Endothelial cell of umbilical vein (primary cell): ENCODE measurements at regions not wholly inside any gene's neighbourhood (a gene's known extent, or its start where the extent isn't known, plus 50 kb on each side); places are given as distances from the start of the nearest gene placed in this dataset.

Experiments used
- BruUV-seq: library from RNA; stranded (reverse); fragments of 400-500 nt; replicated peaks from 2 replicates; lab custom pipeline; 2021; lab: Mats Ljungman, UMichigan
- CTCF ChIA-PET: fragments of 300-600, 350-600 bp; sonication (Branson Sonifier 250); formaldehyde crosslinking; loops from one replicate; lab custom pipeline; 2021; ENCODE audit warnings: antibody characterized with exemption, inconsistent platforms; lab: Charles Lee
- POLR2A ChIA-PET: fragments of 300-600, 350-600 bp; sonication (Branson Sonifier 250); formaldehyde crosslinking; loops from one replicate; lab custom pipeline; 2021; ENCODE audit warnings: antibody characterized with exemption, inconsistent platforms; lab: Charles Lee
- DNase-seq: peaks from one replicate; pipeline ENCODE4 v3.0.0-alpha.2; 2011; ENCODE audit warnings: low read depth, low spot score
- FAIRE-seq: peaks from 2 replicates; lab custom pipeline; 2011; peaks lifted over from hg19 to GRCh38; lab: Jason Lieb, UNC
- H2AFZ ChIP-seq: 2 replicates; pipeline ENCODE4 v1.6.0; 2012; ENCODE audit warnings: low read depth, low read length, control low read depth, inconsistent platforms
- H3K27ac ChIP-seq: 2 replicates; pipeline ENCODE4 v1.5.1; 2011; ENCODE audit warnings: low read depth, mild to moderate bottlenecking, control low read depth, low read length, moderate library complexity; ENCODE audit not compliant: insufficient read depth
- H3K27me3 ChIP-seq, 2 experiments: 2 replicates each; pipeline versions ENCODE4 v1.6.0 to v1.6.1; 2011; ENCODE audit warnings: low read length in 2 of 2, mixed read lengths in 1 of 2; ENCODE audit not compliant: control insufficient read depth in 2 of 2, insufficient read depth in 2 of 2
- H3K36me3 ChIP-seq, 2 experiments: 2 replicates in 1 of 2; 3 replicates in 1 of 2; pipeline ENCODE4 v1.5.1; 2011; ENCODE audit warnings: low read length in 2 of 2, mild to moderate bottlenecking in 1 of 2, moderate library complexity in 1 of 2; ENCODE audit not compliant: control insufficient read depth in 2 of 2, insufficient read depth in 2 of 2; ENCODE audit errors: extremely low read depth in 1 of 2
- H3K4me1 ChIP-seq: 3 replicates; pipeline ENCODE4 v1.5.1; 2011; ENCODE audit warnings: mild to moderate bottlenecking, low read length; ENCODE audit not compliant: control insufficient read depth, insufficient read depth; ENCODE audit errors: extremely low read depth
- H3K4me2 ChIP-seq: 2 replicates; pipeline ENCODE4 v1.6.1; 2011; ENCODE audit warnings: low read length, control low read depth, mixed read lengths; ENCODE audit not compliant: insufficient read depth
- H3K4me3 ChIP-seq, 3 experiments: fragments of 200-600 bp in 1 of 3; sonication (generic), shearing (Covaris generic) in 1 of 3; replicated peaks in 1 of 3; 2 replicates each; pipeline ENCODE4 v1.5.1; 2011 to 2016; ENCODE audit warnings: control low read depth in 3 of 3, low read length in 3 of 3, mild to moderate bottlenecking in 2 of 3, inconsistent platforms in 1 of 3, low read depth in 1 of 3, moderate library complexity in 1 of 3; ENCODE audit not compliant: insufficient read depth in 1 of 3
- H3K79me2 ChIP-seq: 2 replicates; pipeline ENCODE4 v1.6.0; 2012; ENCODE audit warnings: low read length, inconsistent platforms; ENCODE audit not compliant: control insufficient read depth, insufficient read depth
- H3K9ac ChIP-seq: replicated peaks from 2 replicates; pipeline ENCODE3; 2011; ENCODE audit warnings: low read length, control low read depth; ENCODE audit not compliant: insufficient read depth; ENCODE audit errors: extremely low read depth
- H3K9me1 ChIP-seq: replicated peaks from 3 replicates; pipeline ENCODE4 v1.6.0; 2011; ENCODE audit warnings: mild to moderate bottlenecking, low read length; ENCODE audit not compliant: control insufficient read depth, insufficient read depth; ENCODE audit errors: extremely low read depth
- H3K9me3 ChIP-seq: replicated peaks from 2 replicates; pipeline ENCODE4 v1.5.1; 2012; ENCODE audit warnings: low read length, inconsistent platforms; ENCODE audit not compliant: control insufficient read depth, insufficient read depth
- H4K20me1 ChIP-seq: replicated peaks from 2 replicates; pipeline ENCODE3; 2011; ENCODE audit warnings: mild to moderate bottlenecking, low read length; ENCODE audit not compliant: control insufficient read depth, insufficient read depth; ENCODE audit errors: extremely low read depth
- EZH2 ChIP-seq: IDR thresholded peaks from 2 replicates; pipeline ENCODE4 v1.6.1; 2012; ENCODE audit warnings: borderline replicate concordance, low read depth, mild to moderate bottlenecking, moderate library complexity, low read length, inconsistent platforms; ENCODE audit not compliant: severe bottlenecking
- GATA2 ChIP-seq: IDR thresholded peaks from 2 replicates; pipeline ENCODE4 v1.7.0; 2011; ENCODE audit warnings: low read depth, mild to moderate bottlenecking, moderate library complexity, mixed read lengths, low read length; ENCODE audit not compliant: insufficient read length, insufficient read depth
- JUN ChIP-seq: IDR thresholded peaks from 2 replicates; pipeline ENCODE4 v1.6.1; 2011; ENCODE audit warnings: borderline replicate concordance, low read depth; ENCODE audit not compliant: insufficient read length, insufficient read depth
- MYC ChIP-seq: IDR thresholded peaks from one replicate; pipeline ENCODE4 v1.6.1; 2011; ENCODE audit warnings: mild to moderate bottlenecking, low read depth, low read length
- POLR2A ChIP-seq: IDR thresholded peaks from 2 replicates; pipeline ENCODE4 v1.6.1; 2012; ENCODE audit warnings: low read depth, mild to moderate bottlenecking, control low read depth, low read length
- POLR2AphosphoS5 ChIP-seq: IDR thresholded peaks from 2 replicates; pipeline ENCODE4 v1.6.1; 2012; ENCODE audit warnings: low read depth, mild to moderate bottlenecking, control low read depth, low read length, moderate library complexity; ENCODE audit not compliant: insufficient read depth
- dilution Hi-C: fragments of 300-500 bp; cut with MboI; formaldehyde crosslinking; loops from one replicate; pipeline ENCODE4 v1.15.0; 2019; ENCODE audit warnings: low sequenced_read_pairs; ENCODE audit not compliant: extremely low pct_ligation_motif_present
- intact Hi-C: fragments of 100-400 bp; cut with micrococcal nuclease; formaldehyde crosslinking; loops from one replicate; pipeline ENCODE4 v1.10.0; 2022
- TF ChIP-seq, protein P1 (sequence below), 2 donors: IDR thresholded peaks; 1 replicate in 1 of 2; 2 replicates in 1 of 2; pipeline ENCODE4 v1.5.1; 2011; ENCODE audit warnings: low read length in 2 of 2, mild to moderate bottlenecking in 2 of 2, moderate library complexity in 2 of 2, control low read depth in 1 of 2, inconsistent platforms in 1 of 2, low read depth in 1 of 2; ENCODE audit not compliant: insufficient read depth in 1 of 2; ENCODE audit errors: extremely low read depth in 1 of 2
- TF ChIP-seq, protein P2 (sequence below): IDR thresholded peaks from 2 replicates; pipeline ENCODE4 v1.6.1; 2011; ENCODE audit not compliant: insufficient read depth, insufficient read length

- Histone ChIP-seq H3K79me2 (no peaks in the 10 kb centered on the region), H4K20me1 (no peaks in the 10 kb centered on the region), H3K9me3 (no peaks in the 10 kb centered on the region), H3K4me2 (no peak overlapping the region), H3K27me3 (no peaks in the 10 kb centered on the region), H3K4me3 (no peak overlapping the region), H3K27ac (no peak overlapping the region), H2AFZ (no peak overlapping the region), H3K9me1 (no peaks in the 10 kb centered on the region), H3K9ac (no peak overlapping the region), H3K36me3 (no peaks in the 10 kb centered on the region), H3K4me1 (no peaks in the 10 kb centered on the region)
- ChIA-PET POLR2A (no interaction called here), CTCF (no interaction called here)
- no TSS peak for BruUV-seq
- FAIRE-seq (no peak), DNase-seq (no peak)
- intact Hi-C loops (no loop called here), dilution Hi-C loops (no loop called here)
- TF ChIP-seq, protein P1, sequence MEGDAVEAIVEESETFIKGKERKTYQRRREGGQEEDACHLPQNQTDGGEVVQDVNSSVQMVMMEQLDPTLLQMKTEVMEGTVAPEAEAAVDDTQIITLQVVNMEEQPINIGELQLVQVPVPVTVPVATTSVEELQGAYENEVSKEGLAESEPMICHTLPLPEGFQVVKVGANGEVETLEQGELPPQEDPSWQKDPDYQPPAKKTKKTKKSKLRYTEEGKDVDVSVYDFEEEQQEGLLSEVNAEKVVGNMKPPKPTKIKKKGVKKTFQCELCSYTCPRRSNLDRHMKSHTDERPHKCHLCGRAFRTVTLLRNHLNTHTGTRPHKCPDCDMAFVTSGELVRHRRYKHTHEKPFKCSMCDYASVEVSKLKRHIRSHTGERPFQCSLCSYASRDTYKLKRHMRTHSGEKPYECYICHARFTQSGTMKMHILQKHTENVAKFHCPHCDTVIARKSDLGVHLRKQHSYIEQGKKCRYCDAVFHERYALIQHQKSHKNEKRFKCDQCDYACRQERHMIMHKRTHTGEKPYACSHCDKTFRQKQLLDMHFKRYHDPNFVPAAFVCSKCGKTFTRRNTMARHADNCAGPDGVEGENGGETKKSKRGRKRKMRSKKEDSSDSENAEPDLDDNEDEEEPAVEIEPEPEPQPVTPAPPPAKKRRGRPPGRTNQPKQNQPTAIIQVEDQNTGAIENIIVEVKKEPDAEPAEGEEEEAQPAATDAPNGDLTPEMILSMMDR (IDR thresholded peaks at IDR 0.05; ENCODE audit: extremely low read depth in 1 of 2, insufficient read depth in 1 of 2, low read depth in 1 of 2, low read length in 2 of 2): no peak
- no peak for TF ChIP-seq MYC
- TF ChIP-seq POLR2A: no peak
- TF ChIP-seq, protein P2, sequence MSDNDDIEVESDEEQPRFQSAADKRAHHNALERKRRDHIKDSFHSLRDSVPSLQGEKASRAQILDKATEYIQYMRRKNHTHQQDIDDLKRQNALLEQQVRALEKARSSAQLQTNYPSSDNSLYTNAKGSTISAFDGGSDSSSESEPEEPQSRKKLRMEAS: no peak
- no peak for TF ChIP-seq POLR2AphosphoS5
- no peak for TF ChIP-seq JUN
- no peak for TF ChIP-seq EZH2
- TF ChIP-seq GATA2: no peak
Measured at GRCh38 chr18:30596635-30597034, 445.9 kb downstream of the DSC3 start.
